Ectodermal cell (in vitro differentiated cells): ENCODE measurements at regions not wholly inside any gene's neighbourhood (a gene's known extent, or its start where the extent isn't known, plus 50 kb on each side); places are given as distances from the start of the nearest gene placed in this dataset.

Experiments
- H3K27ac ChIP-seq: 2 replicates; pipeline ENCODE4 v1.7.0; 2013; ENCODE audit warnings: mild to moderate bottlenecking, low read depth, low read length; ENCODE audit not compliant: insufficient read depth, poor library complexity, severe bottlenecking
- H3K27me3 ChIP-seq: 2 replicates; pipeline ENCODE4 v1.7.0; 2013; ENCODE audit warnings: mild to moderate bottlenecking, low read length; ENCODE audit not compliant: insufficient read depth, control insufficient read depth, poor library complexity, severe bottlenecking
- H3K36me3 ChIP-seq: one replicate; pipeline ENCODE4 v1.7.0; 2013; ENCODE audit warnings: low read length; ENCODE audit not compliant: control insufficient read depth, insufficient read depth
- H3K4me1 ChIP-seq: one replicate; pipeline ENCODE4 v1.7.0; 2013; ENCODE audit warnings: low read length; ENCODE audit not compliant: control insufficient read depth, insufficient read depth
- H3K4me3 ChIP-seq: 2 replicates; pipeline ENCODE4 v1.7.0; 2013; ENCODE audit warnings: low read depth, low read length, control low read depth; ENCODE audit not compliant: insufficient read depth
- H3K9me3 ChIP-seq: 2 replicates; pipeline ENCODE4 v1.7.0; 2013; ENCODE audit warnings: mild to moderate bottlenecking, low read length, moderate library complexity; ENCODE audit not compliant: control insufficient read depth
- WGBS, 2 experiments: methylation state at CpG; one replicate each; pipeline ENCODE4 v1.1.7; 2013; ENCODE audit warnings: missing lambda C conversion rate in 2 of 2; 5-methylcytosine and 5-hydroxymethylcytosine counted together

GRCh38 chr18:71743634-71744033, 800.5 kb downstream of the CBLN2 start:
- Histone ChIP-seq H3K27ac (no peak overlapping the region), H3K9me3 (no peaks in the 10 kb centered on the region), H3K4me3 (no peak overlapping the region), H3K4me1 (no peaks in the 10 kb centered on the region), H3K27me3 (no peaks in the 10 kb centered on the region), H3K36me3 (no peaks in the 10 kb centered on the region)
- 90% methylated on average over 4 of the region's 4 CpGs; no CpG with 5 or more reads in 1 of the 2 experiments for WGBS, 2 experiments

- H3K27me3 ChIP-seq = no peaks in the 10 kb centered on the region
- H3K4me3 ChIP-seq = no peak overlapping the region
- H3K9me3 ChIP-seq = peaks cover 8% of the 10 kb centered on the region
- H3K4me1 ChIP-seq = no peaks in the 10 kb centered on the region
- no peaks in the 10 kb centered on the region for H3K36me3 ChIP-seq
- no peak overlapping the region for H3K27ac ChIP-seq
- WGBS, 2 experiments = 75 to 82% methylated on average over 2 of the region's 2 CpGs
These were observed 814.5 kb downstream of the CBLN2 start for GRCh38 chr18:71729611-71730010.

GRCh38 chr18:71727909-71728308, 816.2 kb downstream of the CBLN2 start:
- Histone ChIP-seq H3K4me3 (no peak overlapping the region), H3K4me1 (no peaks in the 10 kb centered on the region), H3K27ac (no peak overlapping the region), H3K36me3 (no peaks in the 10 kb centered on the region), H3K27me3 (no peaks in the 10 kb centered on the region), H3K9me3 (peaks cover 4% of the 10 kb centered on the region)
- WGBS, 2 experiments = 53 to 66% methylated on average over 2 of the region's 2 CpGs

- no peaks in the 10 kb centered on the region for H3K4me1 ChIP-seq
- no peaks in the 10 kb centered on the region for H3K36me3 ChIP-seq
- H3K9me3 ChIP-seq = peaks cover 10% of the 10 kb centered on the region
- no peaks in the 10 kb centered on the region for H3K27me3 ChIP-seq
- 78 to 84% methylated on average over 2 of the region's 2 CpGs for WGBS, 2 experiments
- no peak overlapping the region for H3K4me3 ChIP-seq
- no peak overlapping the region for H3K27ac ChIP-seq
These were observed 818.9 kb downstream of the CBLN2 start for GRCh38 chr18:71725256-71725655.

GRCh38 chr18:71707985-71708500, 836.1 kb downstream of the CBLN2 start:
- H3K36me3 ChIP-seq = no peaks in the 10 kb centered on the region
- no peaks in the 10 kb centered on the region for H3K27me3 ChIP-seq
- H3K4me3 ChIP-seq = no peak overlapping the region
- H3K4me1 ChIP-seq = no peaks in the 10 kb centered on the region
- no peak overlapping the region for H3K27ac ChIP-seq
- 78 to 100% methylated on average over 1 of the region's 1 CpG for WGBS, 2 experiments
- H3K9me3 ChIP-seq = peaks cover 6% of the 10 kb centered on the region

GRCh38 chr18:71707400-71707799, 836.7 kb downstream of the CBLN2 start:
- Histone ChIP-seq H3K27ac (no peak overlapping the region), H3K27me3 (no peaks in the 10 kb centered on the region), H3K36me3 (no peaks in the 10 kb centered on the region), H3K9me3 (peaks cover 6% of the 10 kb centered on the region), H3K4me1 (no peaks in the 10 kb centered on the region), H3K4me3 (no peak overlapping the region)
- 84 to 100% methylated on average over 1 of the region's 1 CpG for WGBS, 2 experiments

- Histone ChIP-seq H3K36me3 (no peaks in the 10 kb centered on the region), H3K9me3 (no peaks in the 10 kb centered on the region), H3K4me3 (no peak overlapping the region), H3K27me3 (no peaks in the 10 kb centered on the region), H3K4me1 (no peaks in the 10 kb centered on the region), H3K27ac (no peak overlapping the region)
- WGBS, 2 experiments = 63 to 78% methylated on average over 2 of the region's 2 CpGs
These were observed 854.6 kb downstream of the CBLN2 start for GRCh38 chr18:71689416-71690160.

GRCh38 chr18:71682591-71682990, 861.6 kb downstream of the CBLN2 start:
- no peak overlapping the region for H3K27ac ChIP-seq
- no peaks in the 10 kb centered on the region for H3K9me3 ChIP-seq
- no peaks in the 10 kb centered on the region for H3K27me3 ChIP-seq
- WGBS, 2 experiments = 78 to 88% methylated on average over 5 of the region's 5 CpGs
- no peak overlapping the region for H3K4me3 ChIP-seq
- H3K4me1 ChIP-seq = no peaks in the 10 kb centered on the region
- no peaks in the 10 kb centered on the region for H3K36me3 ChIP-seq

GRCh38 chr18:71678144-71678543, 866.0 kb downstream of the CBLN2 start:
- 57 to 72% methylated on average over 1 to 2 of the region's 2 CpGs for WGBS, 2 experiments
- Histone ChIP-seq H3K4me1 (no peaks in the 10 kb centered on the region), H3K4me3 (no peak overlapping the region), H3K36me3 (no peaks in the 10 kb centered on the region), H3K27ac (no peak overlapping the region), H3K9me3 (peaks cover 4% of the 10 kb centered on the region), H3K27me3 (no peaks in the 10 kb centered on the region)

- Histone ChIP-seq H3K4me3 (no peak overlapping the region), H3K36me3 (no peaks in the 10 kb centered on the region), H3K9me3 (peaks cover 6% of the 10 kb centered on the region), H3K27ac (no peak overlapping the region), H3K4me1 (no peaks in the 10 kb centered on the region), H3K27me3 (no peaks in the 10 kb centered on the region)
- WGBS, 2 experiments = 87 to 89% methylated on average over 10 of the region's 10 CpGs
These were observed 870.2 kb downstream of the CBLN2 start for GRCh38 chr18:71673954-71674353.
